ENCODE measurements at regions not wholly inside any gene's neighbourhood (a gene's known extent, or its start where the extent isn't known, plus 50 kb on each side); places are given as distances from the start of the nearest gene placed in this dataset.
"Not testable (repeated sequence)": the region's sequence is repeated elsewhere in the genome, so short reads cannot be mapped to it uniquely, and the experiment has no call there.

GRCh38 chr10:46204482-46205102, 82.2 kb upstream of the ANTXRL start:
- not testable (repeated sequence) for H3K4me3 ChIP-seq (ENCODE audit: low read length); H3K27me3 ChIP-seq (ENCODE audit: control insufficient read depth, insufficient read depth, low read length); H3K4me2 ChIP-seq (ENCODE audit: low read length); H3K9ac ChIP-seq (ENCODE audit: low read depth, low read length); H3K4me1 ChIP-seq (ENCODE audit: control insufficient read depth, insufficient read depth, low read length); H3K9me3 ChIP-seq (replicated peaks; ENCODE audit: low read length); H3K36me3 ChIP-seq (ENCODE audit: insufficient read depth, low read length)

- H3K4me2 ChIP-seq (ENCODE audit: low read length); H3K9me3 ChIP-seq (replicated peaks; ENCODE audit: low read length); H3K9ac ChIP-seq (ENCODE audit: low read depth, low read length); H3K4me3 ChIP-seq (ENCODE audit: low read length); H3K4me1 ChIP-seq (ENCODE audit: control insufficient read depth, insufficient read depth, low read length); H3K36me3 ChIP-seq (ENCODE audit: insufficient read depth, low read length); H3K27me3 ChIP-seq (ENCODE audit: control insufficient read depth, insufficient read depth, low read length): not testable (repeated sequence)
Observed at GRCh38 chr10:46210427-46210826, 76.4 kb upstream of the ANTXRL start.

- H3K4me1 ChIP-seq (ENCODE audit: control insufficient read depth, insufficient read depth, low read length): no peaks in the 10 kb centered on the region
- H3K4me3 ChIP-seq (ENCODE audit: low read length): no peak overlapping the region
- no peak overlapping the region for H3K9ac ChIP-seq (ENCODE audit: low read depth, low read length)
- no peak overlapping the region for H3K4me2 ChIP-seq (ENCODE audit: low read length)
- H3K36me3 ChIP-seq (ENCODE audit: insufficient read depth, low read length): no peaks in the 10 kb centered on the region
- no peaks in the 10 kb centered on the region for H3K9me3 ChIP-seq (replicated peaks; ENCODE audit: low read length)
- no peaks in the 10 kb centered on the region for H3K27me3 ChIP-seq (ENCODE audit: control insufficient read depth, insufficient read depth, low read length)
Observed at GRCh38 chr10:46215426-46215825, 71.4 kb upstream of the ANTXRL start.

GRCh38 chr10:46216003-46216634, 70.7 kb upstream of the ANTXRL start:
- no peaks in the 10 kb centered on the region for H3K27me3 ChIP-seq (ENCODE audit: control insufficient read depth, insufficient read depth, low read length)
- H3K36me3 ChIP-seq (ENCODE audit: insufficient read depth, low read length): no peaks in the 10 kb centered on the region
- no peak overlapping the region for H3K9ac ChIP-seq (ENCODE audit: low read depth, low read length)
- H3K4me2 ChIP-seq (ENCODE audit: low read length): no peak overlapping the region
- no peaks in the 10 kb centered on the region for H3K9me3 ChIP-seq (replicated peaks; ENCODE audit: low read length)
- H3K4me1 ChIP-seq (ENCODE audit: control insufficient read depth, insufficient read depth, low read length): no peaks in the 10 kb centered on the region
- no peak overlapping the region for H3K4me3 ChIP-seq (ENCODE audit: low read length)

- no peaks in the 10 kb centered on the region for H3K27me3 ChIP-seq (ENCODE audit: control insufficient read depth, insufficient read depth, low read length)
- H3K4me3 ChIP-seq (ENCODE audit: low read length): no peak overlapping the region
- no peak overlapping the region for H3K4me2 ChIP-seq (ENCODE audit: low read length)
- H3K9me3 ChIP-seq (replicated peaks; ENCODE audit: low read length): no peaks in the 10 kb centered on the region
- H3K36me3 ChIP-seq (ENCODE audit: insufficient read depth, low read length): no peaks in the 10 kb centered on the region
- no peaks in the 10 kb centered on the region for H3K4me1 ChIP-seq (ENCODE audit: control insufficient read depth, insufficient read depth, low read length)
- no peak overlapping the region for H3K9ac ChIP-seq (ENCODE audit: low read depth, low read length)
Observed at GRCh38 chr10:46216836-46217751, 69.7 kb upstream of the ANTXRL start.

GRCh38 chr10:46217752-46218453, 68.9 kb upstream of the ANTXRL start:
- Histone ChIP-seq H3K9me3 (replicated peaks; ENCODE audit: low read length) (no peaks in the 10 kb centered on the region), H3K9ac (ENCODE audit: low read depth, low read length) (no peak overlapping the region), H3K27me3 (ENCODE audit: control insufficient read depth, insufficient read depth, low read length) (no peaks in the 10 kb centered on the region), H3K4me3 (ENCODE audit: low read length) (no peak overlapping the region), H3K36me3 (ENCODE audit: insufficient read depth, low read length) (no peaks in the 10 kb centered on the region), H3K4me2 (ENCODE audit: low read length) (no peak overlapping the region), H3K4me1 (ENCODE audit: control insufficient read depth, insufficient read depth, low read length) (no peaks in the 10 kb centered on the region)

GRCh38 chr10:46218921-46219320, 67.9 kb upstream of the ANTXRL start:
- Histone ChIP-seq H3K9ac (ENCODE audit: low read depth, low read length) (no peak overlapping the region), H3K4me3 (ENCODE audit: low read length) (no peak overlapping the region)

GRCh38 chr10:46219431-46219990, 67.3 kb upstream of the ANTXRL start:
- not testable (repeated sequence) for H3K9ac ChIP-seq (ENCODE audit: low read depth, low read length); H3K9me3 ChIP-seq (replicated peaks; ENCODE audit: low read length); H3K4me3 ChIP-seq (ENCODE audit: low read length); H3K27me3 ChIP-seq (ENCODE audit: control insufficient read depth, insufficient read depth, low read length); H3K4me2 ChIP-seq (ENCODE audit: low read length); H3K4me1 ChIP-seq (ENCODE audit: control insufficient read depth, insufficient read depth, low read length); H3K36me3 ChIP-seq (ENCODE audit: insufficient read depth, low read length)

More at GRCh38 chr10:46218921-46219320, 67.9 kb upstream of the ANTXRL start:
- Histone ChIP-seq H3K4me2 (ENCODE audit: low read length) (no peak overlapping the region), H3K9me3 (replicated peaks; ENCODE audit: low read length) (no peaks in the 10 kb centered on the region), H3K4me1 (ENCODE audit: control insufficient read depth, insufficient read depth, low read length) (no peaks in the 10 kb centered on the region), H3K36me3 (ENCODE audit: insufficient read depth, low read length) (no peaks in the 10 kb centered on the region), H3K27me3 (ENCODE audit: control insufficient read depth, insufficient read depth, low read length) (no peaks in the 10 kb centered on the region)

GRCh38 chr10:46220187-46220586, 66.6 kb upstream of the ANTXRL start:
- no peaks in the 10 kb centered on the region for H3K4me1 ChIP-seq (ENCODE audit: control insufficient read depth, insufficient read depth, low read length)
- no peak overlapping the region for H3K9ac ChIP-seq (ENCODE audit: low read depth, low read length)
- no peak overlapping the region for H3K4me3 ChIP-seq (ENCODE audit: low read length)
- no peak overlapping the region for H3K4me2 ChIP-seq (ENCODE audit: low read length)
- H3K36me3 ChIP-seq (ENCODE audit: insufficient read depth, low read length): no peaks in the 10 kb centered on the region
- no peaks in the 10 kb centered on the region for H3K9me3 ChIP-seq (replicated peaks; ENCODE audit: low read length)
- no peaks in the 10 kb centered on the region for H3K27me3 ChIP-seq (ENCODE audit: control insufficient read depth, insufficient read depth, low read length)

- H3K4me2 ChIP-seq (ENCODE audit: low read length): no peak overlapping the region
- no peaks in the 10 kb centered on the region for H3K27me3 ChIP-seq (ENCODE audit: control insufficient read depth, insufficient read depth, low read length)
- H3K4me3 ChIP-seq (ENCODE audit: low read length): no peak overlapping the region
- no peak overlapping the region for H3K9ac ChIP-seq (ENCODE audit: low read depth, low read length)
- no peaks in the 10 kb centered on the region for H3K9me3 ChIP-seq (replicated peaks; ENCODE audit: low read length)
- no peaks in the 10 kb centered on the region for H3K4me1 ChIP-seq (ENCODE audit: control insufficient read depth, insufficient read depth, low read length)
- no peaks in the 10 kb centered on the region for H3K36me3 ChIP-seq (ENCODE audit: insufficient read depth, low read length)
Observed at GRCh38 chr10:46220872-46221538, 65.8 kb upstream of the ANTXRL start.
